Glomerular visceral epithelial cell (primary cell): ENCODE measurements at regions not wholly inside any gene's neighbourhood (a gene's known extent, or its start where the extent isn't known, plus 50 kb on each side); places are given as distances from the start of the nearest gene placed in this dataset.

ENCODE experiments used
- DNase-seq: peaks from one replicate; pipeline ENCODE4 v3.0.0-alpha.2; 2016; ENCODE audit errors: extremely low spot score

DNA sequence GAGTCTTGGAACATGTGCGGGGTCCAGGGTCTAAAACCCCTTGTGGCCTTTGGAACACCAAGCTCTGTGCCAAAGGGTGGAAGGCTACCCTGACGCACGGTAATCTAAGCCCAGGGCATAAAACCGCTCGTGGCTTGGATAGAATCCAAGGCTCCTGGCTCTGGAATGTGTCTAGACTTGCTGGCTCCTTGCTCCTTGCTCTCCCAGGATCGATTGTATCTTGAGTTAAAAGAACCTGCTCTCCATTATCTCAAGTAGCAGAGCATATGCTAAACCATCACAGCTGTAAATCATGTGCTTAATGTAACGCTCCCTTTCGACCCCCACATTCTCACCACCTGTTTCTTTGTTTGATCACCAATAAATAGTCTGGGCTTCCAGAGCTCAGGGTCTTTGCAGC is 50.3 kb downstream of the TLCD4 start:
- DNase-seq = peak; percentile 91

DNA sequence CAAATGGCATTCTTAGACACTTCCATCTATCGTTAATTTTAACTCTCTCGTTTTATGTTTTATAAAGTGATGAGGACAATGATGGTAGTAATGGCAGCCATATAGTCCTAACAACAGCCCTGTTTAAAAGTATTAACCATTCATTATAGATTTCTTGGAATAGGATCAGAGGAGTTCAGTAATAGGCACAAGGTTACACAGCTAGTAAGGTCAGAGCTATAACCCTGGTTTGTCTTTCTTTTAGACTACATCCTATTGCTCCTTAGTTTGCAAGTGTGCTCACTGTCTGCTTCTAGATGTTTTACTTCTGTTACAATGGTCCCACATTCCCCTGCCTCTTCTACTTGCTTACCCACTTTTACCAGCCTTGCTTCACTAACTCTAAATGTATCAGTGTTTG is 50.9 kb downstream of the TLCD4 start:
- peak; percentile 8 for DNase-seq

DNA sequence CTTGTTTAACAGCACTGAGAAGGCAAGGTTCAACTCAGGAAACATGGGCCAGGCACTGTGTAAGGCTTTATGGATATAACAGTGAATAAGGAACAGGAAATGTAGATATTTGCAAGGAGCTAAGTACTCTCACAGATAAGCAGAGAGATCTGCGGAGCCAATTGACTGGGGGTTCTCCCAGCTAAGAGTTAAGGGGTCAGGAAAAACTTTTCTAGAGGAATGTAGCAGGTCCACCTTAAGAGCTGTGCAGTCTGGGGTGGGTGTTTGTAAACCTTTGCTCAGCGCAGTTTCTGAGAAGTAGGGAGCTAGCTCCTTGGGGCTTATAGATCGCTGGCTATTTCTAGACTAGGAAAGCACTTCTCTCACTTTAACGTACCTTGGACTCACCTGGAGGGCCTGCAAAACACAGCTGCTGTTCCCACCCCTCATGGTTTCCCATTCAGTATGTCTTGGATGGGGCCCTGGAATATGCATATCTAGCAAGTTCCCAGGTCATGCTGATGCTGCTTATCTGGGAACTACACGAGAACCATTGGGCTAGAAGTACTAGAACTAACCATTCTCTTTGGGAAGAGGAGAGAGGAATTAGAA is 51.7 kb downstream of the TLCD4 start:
- DNase-seq = peak; percentile 39

DNA sequence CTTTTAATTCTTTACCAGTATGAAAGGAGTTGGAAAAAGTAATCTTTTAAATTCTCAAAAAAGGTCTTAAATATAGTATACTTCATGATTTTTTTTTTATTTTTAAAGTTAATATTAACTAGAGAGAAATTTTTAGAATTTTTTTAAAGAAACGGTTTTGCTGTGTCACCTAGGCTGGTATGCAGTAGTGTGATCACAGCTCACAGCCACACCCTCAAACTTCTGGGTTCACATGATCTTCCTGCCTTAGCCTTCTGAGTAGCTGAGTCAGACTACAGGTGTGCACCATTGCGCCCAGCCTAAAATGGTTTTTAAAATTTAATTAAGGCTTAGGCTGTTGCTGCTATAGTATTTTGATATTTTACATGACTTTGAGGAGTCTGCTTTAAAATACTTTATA is 52.4 kb downstream of the TLCD4 start:
- peak; percentile 81 for DNase-seq

DNA sequence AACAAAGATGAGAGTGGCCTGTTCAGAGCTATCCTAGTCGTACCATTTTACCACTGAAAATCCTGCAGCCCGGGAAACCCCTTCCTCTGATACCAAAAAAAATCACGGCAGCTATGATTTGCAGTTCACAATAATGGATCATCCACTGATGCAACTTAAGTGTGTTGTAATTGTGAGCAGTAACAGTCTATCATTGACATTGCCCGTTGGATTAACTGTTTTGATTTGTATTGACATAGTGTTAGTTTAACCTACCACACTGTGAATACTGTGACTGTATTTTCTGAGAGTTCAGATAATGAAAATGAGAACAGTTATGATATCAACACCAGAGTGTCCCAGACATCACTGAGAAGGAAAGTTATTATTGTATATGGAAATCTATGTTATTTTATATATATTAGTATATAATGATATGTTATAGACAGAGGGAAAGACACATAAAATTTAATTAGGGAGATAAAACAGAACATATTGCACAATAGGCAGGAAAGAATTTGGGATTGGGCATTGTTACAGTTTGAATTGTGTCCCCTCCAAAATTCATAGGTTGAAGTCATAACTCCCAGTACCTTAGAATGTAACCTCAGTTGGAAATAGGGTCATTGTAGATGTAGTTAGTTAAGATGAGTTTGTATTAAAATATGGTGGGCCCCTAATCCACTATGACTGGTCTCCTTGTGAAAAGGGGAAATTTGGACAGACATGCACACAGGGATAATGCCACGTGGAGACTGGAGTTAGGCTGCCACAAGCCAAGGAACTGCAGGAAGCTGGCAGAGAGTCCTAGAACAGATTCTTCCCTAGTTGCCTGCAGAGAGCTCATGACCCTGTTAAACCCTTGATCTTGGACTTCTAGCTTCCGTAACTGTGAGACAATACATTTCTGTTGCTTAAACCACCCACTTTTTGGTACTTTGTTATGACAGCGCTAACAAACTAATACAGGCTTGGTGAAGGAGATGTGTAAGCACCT is 54.4 kb downstream of the TLCD4 start:
- DNase-seq = no peak

DNA sequence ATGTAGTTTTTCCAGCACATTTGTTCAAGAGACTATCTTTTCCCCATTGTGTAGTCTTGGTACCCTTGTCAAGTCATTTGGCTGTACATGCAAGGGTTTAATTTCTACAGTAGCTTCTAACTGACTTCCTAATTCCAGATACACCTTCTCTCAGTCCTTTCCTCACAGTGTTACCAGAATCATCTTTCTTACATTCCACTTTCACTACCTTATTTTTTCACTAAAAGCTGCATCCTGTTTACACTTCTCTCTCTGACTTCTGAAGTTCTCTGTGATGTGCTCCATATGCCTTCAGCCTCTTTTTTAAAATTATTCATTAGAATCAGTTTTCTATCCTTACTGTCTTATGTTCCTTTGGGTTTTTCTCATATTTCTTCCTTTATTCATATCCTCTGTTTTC is 57.1 kb upstream of the RWDD3 start:
- DNase-seq = no peak

DNA sequence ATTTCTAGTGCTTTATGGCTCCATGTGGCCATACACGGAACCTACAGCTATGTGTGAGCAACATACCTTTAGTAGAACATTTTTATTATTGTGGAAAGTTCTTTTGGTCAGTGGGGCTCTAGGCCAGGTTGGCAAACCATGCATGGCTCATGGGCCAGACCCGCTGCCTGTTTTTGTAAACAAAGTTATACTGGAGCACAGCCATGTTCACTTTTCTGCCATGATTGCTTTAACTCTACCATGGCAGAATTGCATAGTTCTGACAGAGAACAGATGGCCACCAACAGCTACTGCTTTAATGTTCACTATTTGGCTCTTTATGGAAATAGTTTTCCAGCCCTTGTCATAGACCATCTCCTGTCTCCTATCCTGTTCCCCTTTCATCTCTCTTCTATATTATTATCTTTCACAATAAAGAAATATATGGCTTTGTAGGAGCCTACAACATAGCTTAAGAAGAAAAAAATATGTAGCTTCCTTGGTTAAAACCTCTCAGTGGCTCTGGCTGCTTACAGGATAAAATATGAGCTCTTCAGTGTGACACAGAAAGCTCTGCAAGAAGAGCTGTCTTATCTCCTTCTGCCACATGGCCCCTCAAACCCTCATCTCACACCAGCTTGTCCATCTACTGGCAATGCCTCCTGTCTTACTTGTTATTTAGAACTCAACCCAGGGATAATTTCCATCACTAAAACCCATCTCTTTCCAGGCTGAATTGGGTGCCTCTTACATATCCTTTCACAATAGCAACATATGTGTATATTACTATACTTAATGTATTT is 54.6 kb upstream of the RWDD3 start:
- DNase-seq = no peak

DNA sequence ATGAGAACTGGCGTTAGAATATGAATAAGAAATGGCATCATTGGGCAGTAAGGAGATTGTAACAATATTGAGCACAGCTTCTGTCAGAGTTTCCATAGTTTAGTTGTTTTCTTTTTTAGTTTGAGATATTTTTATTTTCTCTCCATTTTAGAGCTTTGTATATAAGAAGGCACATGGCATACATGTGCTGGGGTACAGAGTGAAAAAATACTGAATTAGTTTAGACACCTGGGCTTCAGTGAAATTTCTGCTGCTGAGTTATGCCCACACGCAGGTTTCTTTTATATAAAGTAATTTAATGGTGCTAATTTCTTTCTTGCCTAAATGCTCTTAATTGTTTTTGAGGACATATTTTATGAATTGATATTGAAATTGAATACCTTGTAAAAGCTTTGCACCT is 53.6 kb upstream of the RWDD3 start:
- DNase-seq = no peak

DNA sequence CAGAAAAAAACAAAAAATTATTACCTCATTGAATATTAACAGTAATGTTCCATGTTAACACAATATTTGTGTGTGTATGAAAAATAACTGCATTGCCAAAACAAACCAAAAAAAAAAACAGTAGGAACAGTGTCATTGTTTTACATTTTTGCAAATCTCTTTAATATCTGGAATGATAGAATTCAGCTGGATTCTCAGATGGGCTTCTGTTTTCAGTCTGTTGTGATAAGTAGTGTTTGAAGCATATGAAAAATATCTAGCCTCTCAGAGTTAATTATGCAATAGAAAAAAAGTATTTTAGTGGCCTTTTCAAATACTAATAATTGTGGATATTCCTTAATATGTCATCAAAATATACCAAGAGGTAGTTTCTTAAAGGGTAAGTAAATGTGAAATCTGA is 52.9 kb upstream of the RWDD3 start:
- no peak for DNase-seq

DNA sequence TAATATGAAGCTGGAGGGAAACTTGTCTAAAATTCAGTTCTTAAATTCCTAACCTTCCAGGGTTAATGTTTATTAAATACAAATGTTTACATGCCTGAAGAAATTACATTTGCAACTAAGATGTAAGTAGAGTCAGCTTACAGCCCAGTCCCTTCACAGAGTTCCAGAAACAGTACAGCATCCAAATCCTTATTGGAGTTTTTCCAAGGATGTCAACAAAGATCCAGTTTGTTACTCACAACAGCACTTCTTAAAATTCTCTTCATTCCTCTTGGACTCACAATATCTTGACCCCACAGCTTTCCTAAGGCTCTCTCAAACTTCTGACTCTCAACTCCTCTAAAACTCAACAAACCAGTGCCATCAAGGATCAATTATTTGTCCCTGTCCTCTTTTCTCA is 50.1 kb upstream of the RWDD3 start:
- no peak for DNase-seq
